HS-5 (cell line): ENCODE measurements at regions not wholly inside any gene's neighbourhood (a gene's known extent, or its start where the extent isn't known, plus 50 kb on each side); places are given as distances from the start of the nearest gene placed in this dataset.

Source experiments
- DNase-seq: peaks from one replicate; pipeline ENCODE4 v3.0.0-alpha.2; 2012; ENCODE audit warnings: low read depth

GRCh38 chr1:219773110-219773509, 155.2 kb downstream of the SLC30A10 start:
- no peak for DNase-seq

GRCh38 chr1:219772265-219773036, 155.9 kb downstream of the SLC30A10 start:
- no peak for DNase-seq

- peak; percentile 96 for DNase-seq
Observed at GRCh38 chr1:219771080-219771479, 157.3 kb downstream of the SLC30A10 start.

- DNase-seq, result no peak
Observed at GRCh38 chr1:219763321-219763720, 150.4 kb upstream of the ZC3H11B start.

- no peak for DNase-seq
Observed at GRCh38 chr1:219761208-219761860, 148.4 kb upstream of the ZC3H11B start.

GRCh38 chr1:219759095-219759494, 146.2 kb upstream of the ZC3H11B start:
- no peak for DNase-seq

GRCh38 chr1:219757890-219758289, 145.0 kb upstream of the ZC3H11B start:
- DNase-seq, result no peak

GRCh38 chr1:219755234-219755633, 142.3 kb upstream of the ZC3H11B start:
- no peak for DNase-seq

GRCh38 chr1:219754767-219755166, 141.9 kb upstream of the ZC3H11B start:
- DNase-seq, result no peak

GRCh38 chr1:219753914-219754313, 141.0 kb upstream of the ZC3H11B start:
- DNase-seq, result no peak

GRCh38 chr1:219752645-219753044, 139.7 kb upstream of the ZC3H11B start:
- DNase-seq, result no peak

GRCh38 chr1:219751870-219752507, 139.1 kb upstream of the ZC3H11B start:
- no peak for DNase-seq

GRCh38 chr1:219749370-219749769, 136.5 kb upstream of the ZC3H11B start:
- no peak for DNase-seq

- no peak for DNase-seq
Observed at GRCh38 chr1:219746141-219746540, 133.2 kb upstream of the ZC3H11B start.

GRCh38 chr1:219744652-219745469, 132.0 kb upstream of the ZC3H11B start:
- DNase-seq, result no peak

- no peak for DNase-seq
Observed at GRCh38 chr1:219741011-219741970, 128.4 kb upstream of the ZC3H11B start.

- no peak for DNase-seq
Observed at GRCh38 chr1:219733511-219734174, 120.7 kb upstream of the ZC3H11B start.

GRCh38 chr1:219732814-219733491, 120.0 kb upstream of the ZC3H11B start:
- no peak for DNase-seq

- DNase-seq, result no peak
Observed at GRCh38 chr1:219731771-219732170, 118.9 kb upstream of the ZC3H11B start.
